Esophagus squamous epithelium (tissue), 4 donors: ENCODE measurements at regions not wholly inside any gene's neighbourhood (a gene's known extent, or its start where the extent isn't known, plus 50 kb on each side); places are given as distances from the start of the nearest gene placed in this dataset.

Source experiments
- POLR2A ChIP-seq, 4 donors: fragments of 450-650 bp; IDR thresholded peaks; one replicate each; pipeline ENCODE4 v1.6.1; 2017; ENCODE audit warnings: antibody characterized with exemption in 4 of 4, mild to moderate bottlenecking in 4 of 4, moderate library complexity in 3 of 4
- TF ChIP-seq, protein P1 (sequence below), 6 experiments: fragments of 450-650 bp in 4 of 6; fragments of 200-600 bp in 2 of 6; sonication (generic) in 2 of 6; IDR thresholded peaks; one replicate each; pipeline ENCODE4 v1.5.1; 2016 to 2019; ENCODE audit warnings: antibody characterized with exemption in 6 of 6, mild to moderate bottlenecking in 4 of 6, moderate library complexity in 4 of 6

GRCh38 chr7:41821521-41822213 is 118.8 kb upstream of the INHBA start:
- no peak for TF ChIP-seq POLR2A (IDR thresholded peaks at IDR 0.05)
- TF ChIP-seq, protein P1, sequence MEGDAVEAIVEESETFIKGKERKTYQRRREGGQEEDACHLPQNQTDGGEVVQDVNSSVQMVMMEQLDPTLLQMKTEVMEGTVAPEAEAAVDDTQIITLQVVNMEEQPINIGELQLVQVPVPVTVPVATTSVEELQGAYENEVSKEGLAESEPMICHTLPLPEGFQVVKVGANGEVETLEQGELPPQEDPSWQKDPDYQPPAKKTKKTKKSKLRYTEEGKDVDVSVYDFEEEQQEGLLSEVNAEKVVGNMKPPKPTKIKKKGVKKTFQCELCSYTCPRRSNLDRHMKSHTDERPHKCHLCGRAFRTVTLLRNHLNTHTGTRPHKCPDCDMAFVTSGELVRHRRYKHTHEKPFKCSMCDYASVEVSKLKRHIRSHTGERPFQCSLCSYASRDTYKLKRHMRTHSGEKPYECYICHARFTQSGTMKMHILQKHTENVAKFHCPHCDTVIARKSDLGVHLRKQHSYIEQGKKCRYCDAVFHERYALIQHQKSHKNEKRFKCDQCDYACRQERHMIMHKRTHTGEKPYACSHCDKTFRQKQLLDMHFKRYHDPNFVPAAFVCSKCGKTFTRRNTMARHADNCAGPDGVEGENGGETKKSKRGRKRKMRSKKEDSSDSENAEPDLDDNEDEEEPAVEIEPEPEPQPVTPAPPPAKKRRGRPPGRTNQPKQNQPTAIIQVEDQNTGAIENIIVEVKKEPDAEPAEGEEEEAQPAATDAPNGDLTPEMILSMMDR (IDR thresholded peaks at IDR 0.05) = no peak
